ENCODE measurements at regions not wholly inside any gene's neighbourhood (a gene's known extent, or its start where the extent isn't known, plus 50 kb on each side); places are given as distances from the start of the nearest gene placed in this dataset.

DNA sequence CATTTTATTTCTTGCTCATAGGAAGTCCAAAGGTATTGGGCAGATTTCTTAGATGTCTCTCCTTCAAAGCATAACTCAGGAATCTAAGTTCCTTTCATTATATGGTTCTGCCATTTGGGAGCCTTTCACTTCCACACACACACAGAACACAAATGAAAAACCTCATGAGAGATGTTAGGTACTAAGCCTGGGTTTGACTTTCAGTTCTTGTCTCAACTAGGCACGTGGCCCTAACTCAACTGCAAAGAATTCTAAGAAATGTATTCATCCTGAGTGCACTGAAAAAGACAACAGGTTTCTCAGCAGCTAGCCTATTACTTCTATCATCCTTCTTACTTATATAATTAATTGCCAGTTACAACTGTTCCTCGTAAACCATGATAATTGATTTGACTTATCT, 190.0 kb upstream of the SAMSN1 start:
- H3K4me3 ChIP-seq = no peak overlapping the region
- H3K27me3 ChIP-seq = no peaks in the 10 kb centered on the region
- no peaks in the 10 kb centered on the region for H3K4me1 ChIP-seq
- H3K27ac ChIP-seq = no peak overlapping the region
- TF ChIP-seq CTCF (IDR thresholded peaks at IDR 0.05) = no peak
- no peak for DNase-seq (ENCODE audit: low spot score)
- H3K9me3 ChIP-seq = no peaks in the 10 kb centered on the region
- H3K36me3 ChIP-seq = no peaks in the 10 kb centered on the region

GRCh38 chr21:14734833-14735232, 188.7 kb upstream of the SAMSN1 start:
- no peak for TF ChIP-seq CTCF (IDR thresholded peaks at IDR 0.05)
- Histone ChIP-seq H3K27me3 (no peaks in the 10 kb centered on the region), H3K4me3 (no peak overlapping the region), H3K9me3 (no peaks in the 10 kb centered on the region), H3K27ac (no peak overlapping the region), H3K4me1 (no peaks in the 10 kb centered on the region), H3K36me3 (no peaks in the 10 kb centered on the region)
- no peak for DNase-seq (ENCODE audit: low spot score)

GRCh38 chr21:14734191-14734590, 188.1 kb upstream of the SAMSN1 start:
- Histone ChIP-seq H3K4me1 (no peaks in the 10 kb centered on the region), H3K27ac (no peak overlapping the region), H3K36me3 (no peaks in the 10 kb centered on the region), H3K27me3 (no peaks in the 10 kb centered on the region), H3K9me3 (no peaks in the 10 kb centered on the region), H3K4me3 (no peak overlapping the region)
- TF ChIP-seq CTCF (IDR thresholded peaks at IDR 0.05) = no peak
- no peak for DNase-seq (ENCODE audit: low spot score)

- Histone ChIP-seq H3K4me1 (no peaks in the 10 kb centered on the region), H3K27ac (no peak overlapping the region), H3K27me3 (no peaks in the 10 kb centered on the region), H3K9me3 (no peaks in the 10 kb centered on the region), H3K4me3 (no peak overlapping the region), H3K36me3 (no peaks in the 10 kb centered on the region)
- no peak for DNase-seq (ENCODE audit: low spot score)
- no peak for TF ChIP-seq CTCF (IDR thresholded peaks at IDR 0.05)
These were observed 179.1 kb upstream of the SAMSN1 start for GRCh38 chr21:14725219-14725618.

DNA sequence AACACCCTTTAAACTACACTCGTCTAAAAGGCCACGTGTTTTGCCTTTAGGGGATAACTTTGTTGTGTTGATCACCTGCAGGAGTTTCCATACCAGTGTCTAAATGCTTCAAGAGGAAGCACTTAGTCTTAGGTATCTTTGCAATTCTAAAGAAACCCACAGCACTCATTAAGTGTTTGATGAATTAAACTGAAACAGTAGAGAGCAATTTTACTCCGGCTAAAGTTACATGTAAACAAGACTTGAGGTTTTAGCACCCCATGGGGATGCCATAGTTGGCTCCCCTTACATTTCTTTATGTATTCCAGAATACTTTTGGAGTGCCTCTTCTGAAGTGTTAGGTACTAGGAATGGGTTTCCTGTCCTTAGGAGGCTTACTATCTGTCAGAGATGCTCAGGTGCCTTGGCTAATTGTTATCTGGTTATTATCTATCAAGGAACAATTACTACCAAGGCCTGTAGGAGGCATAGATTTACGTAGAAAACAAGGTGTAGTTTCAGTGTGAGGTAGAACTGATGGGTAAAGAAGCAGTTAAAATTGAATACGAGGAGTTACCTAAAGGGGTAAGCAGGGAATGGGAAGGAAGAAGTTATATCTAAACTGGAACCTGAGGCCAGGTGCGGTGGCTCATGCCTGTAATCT, 176.8 kb upstream of the SAMSN1 start:
- no peaks in the 10 kb centered on the region for H3K27me3 ChIP-seq
- H3K36me3 ChIP-seq = no peaks in the 10 kb centered on the region
- no peak overlapping the region for H3K27ac ChIP-seq
- TF ChIP-seq CTCF (IDR thresholded peaks at IDR 0.05) = no peak
- H3K4me3 ChIP-seq = no peak overlapping the region
- H3K4me1 ChIP-seq = no peaks in the 10 kb centered on the region
- no peak for DNase-seq (ENCODE audit: low spot score)
- H3K9me3 ChIP-seq = no peaks in the 10 kb centered on the region

- DNase-seq (ENCODE audit: low spot score) = no peak
- Histone ChIP-seq H3K27ac (no peak overlapping the region), H3K9me3 (no peaks in the 10 kb centered on the region), H3K36me3 (no peaks in the 10 kb centered on the region), H3K4me1 (no peaks in the 10 kb centered on the region), H3K4me3 (no peak overlapping the region), H3K27me3 (no peaks in the 10 kb centered on the region)
- TF ChIP-seq CTCF (IDR thresholded peaks at IDR 0.05) = no peak
These were observed 174.1 kb upstream of the SAMSN1 start for GRCh38 chr21:14720237-14720636.
